MM.1S (cell line): ENCODE measurements at regions not wholly inside any gene's neighbourhood (a gene's known extent, or its start where the extent isn't known, plus 50 kb on each side); places are given as distances from the start of the nearest gene placed in this dataset.

Experiments used
- DNase-seq: peaks from one replicate; pipeline ENCODE4 v3.0.0-alpha.2; 2015
- H2AFZ ChIP-seq: fragments of 300-600 bp; sonication (generic); 2 replicates; pipeline ENCODE4 v1.6.0; 2016; ENCODE audit warnings: antibody characterized with exemption, low read length
- H3F3A ChIP-seq: fragments of 300-600 bp; sonication (generic); 2 replicates; pipeline ENCODE4 v1.6.1; 2016; ENCODE audit warnings: mild to moderate bottlenecking, antibody characterized with exemption, low read length, moderate library complexity, mixed read lengths; ENCODE audit not compliant: insufficient read depth
- H3K27ac ChIP-seq: fragments of 300-600 bp; sonication (generic); 2 replicates; pipeline ENCODE4 v1.5.1; 2016; ENCODE audit warnings: mild to moderate bottlenecking, low read length
- H3K27me3 ChIP-seq: fragments of 300-600 bp; sonication (generic); replicated peaks from 2 replicates; pipeline ENCODE4 v1.6.0; 2016; ENCODE audit warnings: low read length; ENCODE audit not compliant: insufficient read depth
- H3K36me3 ChIP-seq: fragments of 300-600 bp; sonication (generic); replicated peaks from 2 replicates; pipeline ENCODE4 v1.6.1; 2016; ENCODE audit warnings: mild to moderate bottlenecking, low read length, mixed read lengths; ENCODE audit not compliant: insufficient read depth
- H3K4me1 ChIP-seq: fragments of 300-600 bp; sonication (generic); 2 replicates; pipeline ENCODE4 v1.6.1; 2016; ENCODE audit warnings: low read length, mixed read lengths
- H3K4me2 ChIP-seq: fragments of 300-600 bp; sonication (generic); 2 replicates; pipeline ENCODE4 v1.6.0; 2016; ENCODE audit warnings: low read depth, low read length
- H3K4me3 ChIP-seq: fragments of 300-600 bp; sonication (generic); 2 replicates; pipeline ENCODE4 v1.5.1; 2016; ENCODE audit warnings: low read length, mixed read lengths
- H3K79me2 ChIP-seq: fragments of 300-600 bp; sonication (generic); 2 replicates; pipeline ENCODE4 v1.6.1; 2016; ENCODE audit warnings: mixed run types, low read length, mixed read lengths
- H3K9ac ChIP-seq: fragments of 300-600 bp; sonication (generic); 2 replicates; pipeline ENCODE4 v1.6.1; 2016; ENCODE audit warnings: low read length, mixed read lengths
- H3K9me2 ChIP-seq: fragments of 300-600 bp; sonication (generic); replicated peaks from 2 replicates; pipeline ENCODE4 v1.6.1; 2016; ENCODE audit warnings: mild to moderate bottlenecking, low read length, mixed read lengths; ENCODE audit not compliant: insufficient read depth
- H3K9me3 ChIP-seq: fragments of 300-600 bp; sonication (generic); replicated peaks from 2 replicates; pipeline ENCODE4 v1.6.1; 2016; ENCODE audit warnings: mild to moderate bottlenecking, low read length, mixed read lengths; ENCODE audit not compliant: insufficient read depth
- H4K20me1 ChIP-seq: fragments of 300-600 bp; sonication (generic); 2 replicates; pipeline ENCODE4 v1.6.1; 2016; ENCODE audit warnings: mild to moderate bottlenecking, low read length, moderate library complexity, mixed read lengths; ENCODE audit not compliant: insufficient read depth
- EZH2 ChIP-seq: fragments of 300-600 bp; sonication (generic); optimal IDR thresholded peaks from 2 replicates; pipeline ENCODE3; 2017; ENCODE audit warnings: low read depth, mild to moderate bottlenecking, antibody characterized with exemption, low read length, mixed read lengths
- EZH2phosphoT487 ChIP-seq: fragments of 300-600 bp; sonication (generic); IDR thresholded peaks from 2 replicates; pipeline ENCODE4 v1.6.1; 2018; ENCODE audit warnings: antibody characterized with exemption, low read length
- TF ChIP-seq, protein P1 (sequence below): fragments of 300-600 bp; sonication (generic); IDR thresholded peaks from 2 replicates; pipeline ENCODE4 v1.5.1; 2016; ENCODE audit warnings: antibody characterized with exemption, low read length, mixed read lengths

GRCh38 chr12:43004141-43004540, 414.6 kb upstream of the PRICKLE1 start:
- no peak overlapping the region for H3K27ac ChIP-seq
- no peaks in the 10 kb centered on the region for H4K20me1 ChIP-seq
- TF ChIP-seq EZH2phosphoT487, result no peak
- TF ChIP-seq, protein P1, sequence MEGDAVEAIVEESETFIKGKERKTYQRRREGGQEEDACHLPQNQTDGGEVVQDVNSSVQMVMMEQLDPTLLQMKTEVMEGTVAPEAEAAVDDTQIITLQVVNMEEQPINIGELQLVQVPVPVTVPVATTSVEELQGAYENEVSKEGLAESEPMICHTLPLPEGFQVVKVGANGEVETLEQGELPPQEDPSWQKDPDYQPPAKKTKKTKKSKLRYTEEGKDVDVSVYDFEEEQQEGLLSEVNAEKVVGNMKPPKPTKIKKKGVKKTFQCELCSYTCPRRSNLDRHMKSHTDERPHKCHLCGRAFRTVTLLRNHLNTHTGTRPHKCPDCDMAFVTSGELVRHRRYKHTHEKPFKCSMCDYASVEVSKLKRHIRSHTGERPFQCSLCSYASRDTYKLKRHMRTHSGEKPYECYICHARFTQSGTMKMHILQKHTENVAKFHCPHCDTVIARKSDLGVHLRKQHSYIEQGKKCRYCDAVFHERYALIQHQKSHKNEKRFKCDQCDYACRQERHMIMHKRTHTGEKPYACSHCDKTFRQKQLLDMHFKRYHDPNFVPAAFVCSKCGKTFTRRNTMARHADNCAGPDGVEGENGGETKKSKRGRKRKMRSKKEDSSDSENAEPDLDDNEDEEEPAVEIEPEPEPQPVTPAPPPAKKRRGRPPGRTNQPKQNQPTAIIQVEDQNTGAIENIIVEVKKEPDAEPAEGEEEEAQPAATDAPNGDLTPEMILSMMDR, result no peak
- no peak for TF ChIP-seq EZH2
- no peak overlapping the region for H2AFZ ChIP-seq
- H3K4me3 ChIP-seq, result no peak overlapping the region
- no peaks in the 10 kb centered on the region for H3K9me3 ChIP-seq
- no peaks in the 10 kb centered on the region for H3F3A ChIP-seq
- H3K36me3 ChIP-seq, result no peaks in the 10 kb centered on the region
- no peaks in the 10 kb centered on the region for H3K79me2 ChIP-seq
- H3K27me3 ChIP-seq, result no peaks in the 10 kb centered on the region
- H3K9me2 ChIP-seq, result no peaks in the 10 kb centered on the region
- no peak overlapping the region for H3K9ac ChIP-seq
- H3K4me1 ChIP-seq, result no peaks in the 10 kb centered on the region
- H3K4me2 ChIP-seq, result no peak overlapping the region
- DNase-seq, result no peak

- DNase-seq, result no peak
- H3K4me3 ChIP-seq, result no peak overlapping the region
- H3K4me2 ChIP-seq, result no peak overlapping the region
- TF ChIP-seq, protein P1, result no peak
- TF ChIP-seq EZH2 (no peak), EZH2phosphoT487 (no peak)
- H3K4me1 ChIP-seq, result no peaks in the 10 kb centered on the region
- no peaks in the 10 kb centered on the region for H3K27me3 ChIP-seq
- H3F3A ChIP-seq, result no peaks in the 10 kb centered on the region
- H3K79me2 ChIP-seq, result no peaks in the 10 kb centered on the region
- no peaks in the 10 kb centered on the region for H3K9me3 ChIP-seq
- no peaks in the 10 kb centered on the region for H3K36me3 ChIP-seq
- H2AFZ ChIP-seq, result no peak overlapping the region
- no peak overlapping the region for H3K9ac ChIP-seq
- H4K20me1 ChIP-seq, result no peaks in the 10 kb centered on the region
- H3K9me2 ChIP-seq, result no peaks in the 10 kb centered on the region
- no peak overlapping the region for H3K27ac ChIP-seq
Observed at GRCh38 chr12:42996869-42997431, 407.4 kb upstream of the PRICKLE1 start.

DNA sequence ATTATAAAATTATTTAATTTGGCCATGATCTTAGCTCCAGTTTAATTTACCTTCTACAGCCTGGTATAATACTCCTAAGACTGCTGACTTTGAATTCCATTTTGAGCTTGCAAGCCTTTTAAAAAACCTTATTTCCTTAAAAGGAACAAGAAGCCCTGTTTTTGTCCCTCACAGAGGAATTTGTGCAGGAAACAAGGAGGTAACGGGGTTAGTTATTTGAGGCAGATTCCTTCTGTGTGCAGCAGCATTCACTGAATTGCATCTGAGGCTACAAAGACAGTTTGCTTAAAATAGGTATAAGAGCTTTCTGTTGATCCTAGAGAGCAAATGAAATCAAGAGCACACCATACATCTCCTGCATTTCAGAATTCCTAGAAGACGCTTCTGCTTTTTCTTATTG, 403.3 kb upstream of the PRICKLE1 start:
- Histone ChIP-seq H3K36me3 (no peaks in the 10 kb centered on the region), H3K4me2 (no peak overlapping the region), H3K4me3 (no peak overlapping the region), H2AFZ (no peak overlapping the region), H3K79me2 (no peaks in the 10 kb centered on the region), H3K4me1 (no peaks in the 10 kb centered on the region), H3F3A (no peaks in the 10 kb centered on the region), H3K27ac (no peak overlapping the region), H3K9me2 (no peaks in the 10 kb centered on the region), H3K9ac (no peak overlapping the region), H3K9me3 (no peaks in the 10 kb centered on the region), H3K27me3 (no peaks in the 10 kb centered on the region), H4K20me1 (no peaks in the 10 kb centered on the region)
- TF ChIP-seq, protein P1, result no peak
- TF ChIP-seq EZH2phosphoT487 (no peak), EZH2 (no peak)
- DNase-seq, result no peak
